ENCODE measurements at regions not wholly inside any gene's neighbourhood (a gene's known extent, or its start where the extent isn't known, plus 50 kb on each side); places are given as distances from the start of the nearest gene placed in this dataset.
"Not testable (repeated sequence)": the region's sequence is repeated elsewhere in the genome, so short reads cannot be mapped to it uniquely, and the experiment has no call there.

- no peak for TF ChIP-seq CTCF (IDR thresholded peaks at IDR 0.05; ENCODE audit: unreplicated experiment)
- H3K4me1 Mint-ChIP-seq (ENCODE audit: low read depth, unreplicated experiment), result peaks cover 15% of the 10 kb centered on the region
- CTCF ChIA-PET, result interaction anchor here (0.6 kb wide), 1 partner anchor 1799 kb away, joined by 4 read pairs; no protein-coding TSS in a partner anchor
- H3K36me3 Mint-ChIP-seq (ENCODE audit: insufficient read depth, unreplicated experiment), result peaks cover 22% of the 10 kb centered on the region
- H3K27ac Mint-ChIP-seq (ENCODE audit: unreplicated experiment), result peak overlapping the region; percentile 84
- intact Hi-C loops (cut with micrococcal nuclease; ENCODE audit: unreplicated experiment), result loop anchor here (5.0 kb wide), 1 partner anchor 37 kb away; no protein-coding TSS in a partner anchor
- DNase-seq, result no peak
- peak overlapping the region; percentile 44 for H3K4me3 Mint-ChIP-seq (ENCODE audit: low read depth, unreplicated experiment)
- H3K27me3 Mint-ChIP-seq (ENCODE audit: unreplicated experiment), result no peaks in the 10 kb centered on the region
- peaks cover 2% of the 10 kb centered on the region for H3K9me3 Mint-ChIP-seq (ENCODE audit: low read depth, unreplicated experiment)
- no TSS peak for BruUV-seq (replicated peaks)
Measured at GRCh38 chr5:42948961-42949347, 91.2 kb downstream of the ANXA2R start.

GRCh38 chr5:42944989-42945388 lies 95.1 kb downstream of the ANXA2R start:
- peak overlapping the region; percentile 52 for H3K27ac Mint-ChIP-seq (ENCODE audit: unreplicated experiment)
- CTCF ChIA-PET, result interaction anchor here (0.7 kb wide), 1 partner anchor 36 kb away, joined by 3 read pairs; no protein-coding TSS in a partner anchor
- H3K27me3 Mint-ChIP-seq (ENCODE audit: unreplicated experiment), result no peaks in the 10 kb centered on the region

GRCh38 chr5:42943931-42944631 lies 96.0 kb downstream of the ANXA2R start:
- H3K27ac Mint-ChIP-seq (ENCODE audit: unreplicated experiment), result peak overlapping the region; percentile 52
- H3K27me3 Mint-ChIP-seq (ENCODE audit: unreplicated experiment), result no peaks in the 10 kb centered on the region
- H3K4me3 Mint-ChIP-seq (ENCODE audit: low read depth, unreplicated experiment), result no peak overlapping the region
- BruUV-seq (replicated peaks), result no TSS peak
- no peak for TF ChIP-seq CTCF (IDR thresholded peaks at IDR 0.05; ENCODE audit: unreplicated experiment)
- H3K36me3 Mint-ChIP-seq (ENCODE audit: insufficient read depth, unreplicated experiment), result peaks cover 2% of the 10 kb centered on the region
- CTCF ChIA-PET, result no interaction called here
- peaks cover 37% of the 10 kb centered on the region for H3K4me1 Mint-ChIP-seq (ENCODE audit: low read depth, unreplicated experiment)
- no peaks in the 10 kb centered on the region for H3K9me3 Mint-ChIP-seq (ENCODE audit: low read depth, unreplicated experiment)
- intact Hi-C loops (cut with micrococcal nuclease; ENCODE audit: unreplicated experiment), result loop anchor here (5.0 kb wide), 1 partner anchor 43 kb away; no protein-coding TSS in a partner anchor
- DNase-seq, result no peak

More at GRCh38 chr5:42944989-42945388, 95.1 kb downstream of the ANXA2R start:
- Mint-ChIP-seq H3K4me1 (ENCODE audit: low read depth, unreplicated experiment) (peaks cover 35% of the 10 kb centered on the region), H3K4me3 (ENCODE audit: low read depth, unreplicated experiment) (no peak overlapping the region), H3K36me3 (ENCODE audit: insufficient read depth, unreplicated experiment) (peaks cover 12% of the 10 kb centered on the region), H3K9me3 (ENCODE audit: low read depth, unreplicated experiment) (no peaks in the 10 kb centered on the region)
- peak; percentile 67 for DNase-seq
- BruUV-seq (replicated peaks), result no TSS peak
- TF ChIP-seq CTCF (IDR thresholded peaks at IDR 0.05; ENCODE audit: unreplicated experiment), result no peak
- intact Hi-C loops (cut with micrococcal nuclease; ENCODE audit: unreplicated experiment), result loop anchor here (5.0 kb wide), 2 partner anchors 33 to 42 kb away; no protein-coding TSS in a partner anchor

GRCh38 chr5:42940853-42941252 lies 99.3 kb downstream of the ANXA2R start:
- no peak overlapping the region for H3K4me3 Mint-ChIP-seq (ENCODE audit: low read depth, unreplicated experiment)
- H3K27ac Mint-ChIP-seq (ENCODE audit: unreplicated experiment), result no peak overlapping the region
- no peaks in the 10 kb centered on the region for H3K27me3 Mint-ChIP-seq (ENCODE audit: unreplicated experiment)
- CTCF ChIA-PET, result interaction anchor here (0.7 to 1.0 kb wide), 2 partner anchors 21 to 32 kb away, joined by 3 read pairs; no protein-coding TSS in a partner anchor
- no peak for TF ChIP-seq CTCF (IDR thresholded peaks at IDR 0.05; ENCODE audit: unreplicated experiment)
- H3K4me1 Mint-ChIP-seq (ENCODE audit: low read depth, unreplicated experiment), result peaks cover 37% of the 10 kb centered on the region
- H3K9me3 Mint-ChIP-seq (ENCODE audit: low read depth, unreplicated experiment), result no peaks in the 10 kb centered on the region
- H3K36me3 Mint-ChIP-seq (ENCODE audit: insufficient read depth, unreplicated experiment), result no peaks in the 10 kb centered on the region
- BruUV-seq (replicated peaks), result no TSS peak
- no peak for DNase-seq
- intact Hi-C loops (cut with micrococcal nuclease; ENCODE audit: unreplicated experiment), result loop anchor here (5.0 kb wide), 1 partner anchor 46 kb away; no protein-coding TSS in a partner anchor

GRCh38 chr5:42932011-42932410 lies 108.1 kb downstream of the ANXA2R start:
- peak; percentile 24 for DNase-seq
- H3K9me3 Mint-ChIP-seq (ENCODE audit: low read depth, unreplicated experiment), result peaks cover 12% of the 10 kb centered on the region
- BruUV-seq (replicated peaks); intact Hi-C loops (cut with micrococcal nuclease; ENCODE audit: unreplicated experiment); CTCF ChIA-PET; H3K27me3 Mint-ChIP-seq (ENCODE audit: unreplicated experiment): not testable (repeated sequence)
- peak overlapping the region; percentile 65 for H3K4me3 Mint-ChIP-seq (ENCODE audit: low read depth, unreplicated experiment)
- H3K27ac Mint-ChIP-seq (ENCODE audit: unreplicated experiment), result peak overlapping the region; percentile 86
- H3K36me3 Mint-ChIP-seq (ENCODE audit: insufficient read depth, unreplicated experiment), result peaks cover 11% of the 10 kb centered on the region
- H3K4me1 Mint-ChIP-seq (ENCODE audit: low read depth, unreplicated experiment), result peaks cover 21% of the 10 kb centered on the region

- Mint-ChIP-seq H3K9me3 (ENCODE audit: low read depth, unreplicated experiment) (peaks cover 12% of the 10 kb centered on the region), H3K36me3 (ENCODE audit: insufficient read depth, unreplicated experiment) (peaks cover 11% of the 10 kb centered on the region), H3K27ac (ENCODE audit: unreplicated experiment) (peak overlapping the region; percentile 86), H3K4me1 (ENCODE audit: low read depth, unreplicated experiment) (peaks cover 21% of the 10 kb centered on the region), H3K4me3 (ENCODE audit: low read depth, unreplicated experiment) (peak overlapping the region; percentile 65)
- intact Hi-C loops (cut with micrococcal nuclease; ENCODE audit: unreplicated experiment); H3K27me3 Mint-ChIP-seq (ENCODE audit: unreplicated experiment); CTCF ChIA-PET; BruUV-seq (replicated peaks): not testable (repeated sequence)
- peak; percentile 48 for DNase-seq
Measured at GRCh38 chr5:42931451-42931850, 108.7 kb downstream of the ANXA2R start.
